Nephron progenitor cell (in vitro differentiated cells): ENCODE measurements at regions not wholly inside any gene's neighbourhood (a gene's known extent, or its start where the extent isn't known, plus 50 kb on each side); places are given as distances from the start of the nearest gene placed in this dataset.

ENCODE experiments used
- DNase-seq: peaks from one replicate; pipeline ENCODE4 v3.0.0; 2021
- H3K27ac Mint-ChIP-seq: 2 replicates; pipeline ENCODE4 v1.8.0; 2021; ENCODE audit warnings: mild to moderate bottlenecking, moderate library complexity, mixed read lengths
- H3K27me3 Mint-ChIP-seq: 2 replicates; pipeline ENCODE4 v1.8.0; 2021; ENCODE audit warnings: mild to moderate bottlenecking, low read depth, mixed read lengths; ENCODE audit not compliant: poor library complexity
- H3K36me3 Mint-ChIP-seq: 2 replicates; pipeline ENCODE4 v1.8.0; 2021; ENCODE audit warnings: low read depth, mixed read lengths
- H3K4me1 Mint-ChIP-seq: 2 replicates; pipeline ENCODE4 v1.8.0; 2021; ENCODE audit warnings: mixed read lengths
- H3K4me3 Mint-ChIP-seq: 2 replicates; pipeline ENCODE4 v1.8.0; 2021; ENCODE audit warnings: mild to moderate bottlenecking, moderate library complexity, mixed read lengths
- H3K9me3 Mint-ChIP-seq: 2 replicates; pipeline ENCODE4 v1.8.0; 2021; ENCODE audit warnings: mild to moderate bottlenecking, moderate library complexity, mixed read lengths
- TF ChIP-seq, protein P1 (sequence below): fragments of 200-600 bp; sonication (generic); IDR thresholded peaks from 2 replicates; pipeline ENCODE4 v1.5.0; 2021; ENCODE audit warnings: antibody characterized with exemption

DNA sequence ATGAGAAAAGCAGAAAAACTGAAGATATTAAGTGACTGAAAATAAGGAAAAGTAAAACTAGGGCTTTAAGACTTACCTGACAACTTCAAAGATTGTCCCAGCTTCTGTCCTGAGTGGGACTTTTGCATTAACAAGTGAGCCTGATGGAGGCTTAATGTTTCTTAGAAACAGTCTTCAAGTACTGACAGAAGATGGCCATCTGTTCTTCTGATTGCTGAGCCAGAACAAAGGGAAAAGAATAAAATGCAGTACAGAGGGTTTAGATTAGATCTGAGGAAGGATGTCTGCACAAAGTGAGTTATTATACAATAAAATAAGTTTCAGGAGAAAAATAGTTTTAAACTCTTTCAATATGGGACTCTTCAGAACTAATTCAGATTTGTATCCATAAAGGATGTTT, 500.7 kb downstream of the CETN3 start:
- DNase-seq, result no peak
- TF ChIP-seq, protein P1, sequence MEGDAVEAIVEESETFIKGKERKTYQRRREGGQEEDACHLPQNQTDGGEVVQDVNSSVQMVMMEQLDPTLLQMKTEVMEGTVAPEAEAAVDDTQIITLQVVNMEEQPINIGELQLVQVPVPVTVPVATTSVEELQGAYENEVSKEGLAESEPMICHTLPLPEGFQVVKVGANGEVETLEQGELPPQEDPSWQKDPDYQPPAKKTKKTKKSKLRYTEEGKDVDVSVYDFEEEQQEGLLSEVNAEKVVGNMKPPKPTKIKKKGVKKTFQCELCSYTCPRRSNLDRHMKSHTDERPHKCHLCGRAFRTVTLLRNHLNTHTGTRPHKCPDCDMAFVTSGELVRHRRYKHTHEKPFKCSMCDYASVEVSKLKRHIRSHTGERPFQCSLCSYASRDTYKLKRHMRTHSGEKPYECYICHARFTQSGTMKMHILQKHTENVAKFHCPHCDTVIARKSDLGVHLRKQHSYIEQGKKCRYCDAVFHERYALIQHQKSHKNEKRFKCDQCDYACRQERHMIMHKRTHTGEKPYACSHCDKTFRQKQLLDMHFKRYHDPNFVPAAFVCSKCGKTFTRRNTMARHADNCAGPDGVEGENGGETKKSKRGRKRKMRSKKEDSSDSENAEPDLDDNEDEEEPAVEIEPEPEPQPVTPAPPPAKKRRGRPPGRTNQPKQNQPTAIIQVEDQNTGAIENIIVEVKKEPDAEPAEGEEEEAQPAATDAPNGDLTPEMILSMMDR, result no peak
- Mint-ChIP-seq H3K4me3 (no peak overlapping the region), H3K27ac (no peak overlapping the region), H3K9me3 (peaks cover 3% of the 10 kb centered on the region), H3K27me3 (no peaks in the 10 kb centered on the region), H3K4me1 (no peaks in the 10 kb centered on the region), H3K36me3 (no peaks in the 10 kb centered on the region)

DNA sequence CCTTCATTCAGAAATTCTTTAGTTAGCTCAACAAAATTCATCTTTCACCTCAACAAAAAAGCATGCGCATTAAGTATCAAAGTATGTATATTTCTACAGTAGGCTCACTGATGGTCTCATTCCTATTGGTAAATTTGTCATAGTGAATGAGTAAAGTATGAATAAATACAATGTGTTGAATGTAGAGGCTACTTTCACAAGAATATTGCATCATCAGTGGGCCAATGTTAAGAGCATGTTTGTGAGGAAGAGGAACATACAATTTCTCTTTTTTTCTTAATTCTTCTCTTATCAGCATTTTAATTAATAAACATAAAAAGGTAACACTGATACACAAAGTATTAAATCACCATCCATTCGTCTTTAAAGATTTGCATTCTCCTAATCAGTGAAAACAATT, 505.1 kb downstream of the CETN3 start:
- H3K36me3 Mint-ChIP-seq, result no peaks in the 10 kb centered on the region
- no peak overlapping the region for H3K27ac Mint-ChIP-seq

DNA sequence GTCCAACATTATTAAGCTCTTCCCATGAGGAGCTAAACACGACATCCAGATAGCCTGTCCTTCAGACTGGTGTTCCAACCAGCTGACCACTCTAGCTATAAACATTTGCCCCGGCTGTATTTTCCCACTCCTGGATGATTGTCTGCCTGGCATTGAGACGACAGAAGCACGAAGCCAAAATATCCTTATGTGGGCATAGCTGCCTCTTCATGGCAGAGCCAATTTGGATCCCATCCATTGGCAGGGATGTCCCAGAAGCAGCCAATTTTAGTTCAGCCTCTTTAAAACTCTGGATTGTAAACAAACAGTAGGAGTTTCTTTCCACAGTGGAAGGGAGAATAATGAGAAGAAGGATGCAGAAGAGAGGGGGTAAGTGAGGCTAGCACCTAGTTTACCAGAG, 507.6 kb downstream of the CETN3 start:
- Mint-ChIP-seq H3K36me3 (no peaks in the 10 kb centered on the region), H3K27ac (no peak overlapping the region), H3K4me3 (no peak overlapping the region), H3K27me3 (no peaks in the 10 kb centered on the region), H3K9me3 (no peaks in the 10 kb centered on the region), H3K4me1 (no peaks in the 10 kb centered on the region)
- TF ChIP-seq, protein P1, result no peak
- no peak for DNase-seq

More for the DNA sequence above, 505.1 kb downstream of the CETN3 start:
- DNase-seq, result no peak
- H3K9me3 Mint-ChIP-seq, result peaks cover 3% of the 10 kb centered on the region
- no peaks in the 10 kb centered on the region for H3K27me3 Mint-ChIP-seq
- no peak overlapping the region for H3K4me3 Mint-ChIP-seq
- TF ChIP-seq, protein P1, result no peak
- H3K4me1 Mint-ChIP-seq, result no peaks in the 10 kb centered on the region

DNA sequence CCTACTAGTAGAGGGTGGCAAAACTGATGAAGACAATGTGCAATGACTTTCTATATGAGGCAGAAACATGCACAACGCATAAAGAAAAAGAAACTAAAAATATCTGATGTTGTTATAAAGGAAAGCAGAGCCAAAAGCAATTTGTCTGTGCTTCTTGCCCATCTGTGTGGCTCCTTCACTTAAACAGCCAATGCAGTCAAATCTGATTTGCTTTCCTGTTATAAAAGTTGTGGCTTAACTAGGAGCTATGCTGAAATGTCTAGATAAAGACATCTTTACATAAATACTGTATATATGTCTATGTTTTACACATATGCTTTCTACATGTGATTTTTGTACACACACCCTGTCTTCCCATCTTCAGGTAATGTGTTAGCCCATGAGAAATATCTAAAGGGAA, 508.2 kb downstream of the CETN3 start:
- no peaks in the 10 kb centered on the region for H3K27me3 Mint-ChIP-seq
- no peaks in the 10 kb centered on the region for H3K4me1 Mint-ChIP-seq
- no peak overlapping the region for H3K4me3 Mint-ChIP-seq
- H3K27ac Mint-ChIP-seq, result no peak overlapping the region
- H3K9me3 Mint-ChIP-seq, result no peaks in the 10 kb centered on the region
- no peak for DNase-seq
- TF ChIP-seq, protein P1, result no peak
- H3K36me3 Mint-ChIP-seq, result no peaks in the 10 kb centered on the region

DNA sequence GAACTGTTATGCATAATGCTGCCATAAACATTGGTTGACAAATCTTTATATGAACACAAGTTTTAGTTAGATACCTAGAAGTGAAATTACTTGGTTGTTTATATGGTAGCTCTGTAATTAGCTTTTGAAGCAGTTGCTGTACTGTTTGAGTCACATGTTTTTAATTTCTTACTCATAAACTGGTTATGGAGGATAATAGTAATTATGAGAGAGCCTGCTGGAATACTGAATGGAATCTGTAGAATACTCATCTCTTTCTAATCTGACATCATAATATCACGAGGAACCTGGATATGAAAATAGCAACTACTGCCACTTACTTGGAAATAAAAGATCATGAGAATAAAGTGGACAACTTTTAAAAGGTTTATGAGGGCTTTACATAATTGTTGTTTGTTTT, 509.2 kb downstream of the CETN3 start:
- no peaks in the 10 kb centered on the region for H3K36me3 Mint-ChIP-seq
- H3K27ac Mint-ChIP-seq, result no peak overlapping the region
- H3K9me3 Mint-ChIP-seq, result peaks cover 9% of the 10 kb centered on the region
- no peaks in the 10 kb centered on the region for H3K4me1 Mint-ChIP-seq
- no peak overlapping the region for H3K4me3 Mint-ChIP-seq
- DNase-seq, result no peak
- TF ChIP-seq, protein P1, result no peak
- no peaks in the 10 kb centered on the region for H3K27me3 Mint-ChIP-seq

DNA sequence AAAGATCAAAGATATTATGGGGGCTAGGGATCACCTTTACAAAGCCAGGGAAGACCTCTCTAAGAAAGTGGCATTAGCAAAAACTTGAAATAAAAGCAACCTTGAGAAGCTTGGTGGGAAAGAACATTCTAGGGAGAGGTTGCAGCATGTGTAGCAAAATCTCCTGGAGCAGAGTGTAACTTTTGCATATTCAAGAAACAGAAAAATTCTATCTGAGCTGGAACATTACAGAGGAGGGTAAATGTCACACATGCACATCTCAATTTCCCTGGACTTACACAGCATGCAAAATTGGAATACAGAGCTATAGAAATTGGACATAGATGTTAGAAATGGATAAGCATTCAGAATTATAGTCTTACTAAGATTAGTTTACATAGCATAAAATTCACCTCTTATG, 510.0 kb downstream of the CETN3 start:
- Mint-ChIP-seq H3K4me1 (no peaks in the 10 kb centered on the region), H3K27ac (no peak overlapping the region), H3K27me3 (no peaks in the 10 kb centered on the region), H3K36me3 (no peaks in the 10 kb centered on the region), H3K9me3 (peaks cover 17% of the 10 kb centered on the region), H3K4me3 (no peak overlapping the region)
- TF ChIP-seq, protein P1, result no peak
- DNase-seq, result no peak
